Testis (tissue), 2 donors: ENCODE measurements at regions not wholly inside any gene's neighbourhood (a gene's known extent, or its start where the extent isn't known, plus 50 kb on each side); places are given as distances from the start of the nearest gene placed in this dataset.

Source experiments
- DNase-seq: peaks from one replicate; pipeline ENCODE4 v3.0.0-alpha.2; 2019
- H3K27ac ChIP-seq, 2 donors: fragments of 200-600 bp; sonication (generic); one replicate each; pipeline ENCODE4 v1.5.1; 2019
- H3K27me3 ChIP-seq: fragments of 200-600 bp; sonication (generic); one replicate; pipeline ENCODE4 v1.5.1; 2019
- H3K36me3 ChIP-seq: fragments of 200-600 bp; sonication (generic); one replicate; pipeline ENCODE4 v1.5.1; 2017; ENCODE audit warnings: low read depth; ENCODE audit errors: missing control alignments
- H3K4me1 ChIP-seq: fragments of 200-600 bp; sonication (generic); one replicate; pipeline ENCODE4 v1.5.1; 2019
- H3K4me3 ChIP-seq, 2 donors: fragments of 200-600 bp; sonication (generic); one replicate each; pipeline ENCODE4 v1.5.1; 2017 to 2019
- H3K9me3 ChIP-seq: fragments of 200-600 bp; sonication (generic); one replicate; pipeline ENCODE4 v1.5.1; 2017
- CTCF ChIP-seq, 3 experiments: fragments of 450-650 bp in 2 of 3; fragments of 200-600 bp in 1 of 3; sonication (generic) in 1 of 3; IDR thresholded peaks; one replicate each; pipeline ENCODE4 v1.5.1; 2016 to 2019; ENCODE audit warnings: antibody characterized with exemption in 3 of 3, mild to moderate bottlenecking in 2 of 3, moderate library complexity in 1 of 3
- POLR2A ChIP-seq: fragments of 450-650 bp; IDR thresholded peaks from one replicate; pipeline ENCODE4 v1.6.1; 2017; ENCODE audit warnings: antibody characterized with exemption, mild to moderate bottlenecking, moderate library complexity
- WGBS, 2 donors: methylation state at CpG; one replicate each; pipeline ENCODE4 v1.1.5; 2018; 5-methylcytosine and 5-hydroxymethylcytosine counted together
- intact Hi-C: fragments of 100-400 bp; cut with DNase I; formaldehyde crosslinking; loops from one replicate; pipeline ENCODE4 v1.15.1; 2023; ENCODE audit warnings: low total_unique reads

- Histone ChIP-seq H3K4me1 (no peaks in the 10 kb centered on the region), H3K9me3 (no peaks in the 10 kb centered on the region), H3K27ac (no peak overlapping the region), H3K4me3 (no peak overlapping the region), H3K27me3 (no peaks in the 10 kb centered on the region), H3K36me3 (no peaks in the 10 kb centered on the region)
- TF ChIP-seq CTCF (IDR thresholded peaks at IDR 0.05) (no peak), POLR2A (no peak)
- no peak for DNase-seq
- intact Hi-C loops: no loop called here
- WGBS, 2 donors: 77 to 83% methylated on average over 7 of the region's 7 CpGs
Observed at GRCh38 chr22:48350456-48350855, 1477.2 kb downstream of the BRD1 start.

GRCh38 chr22:48348855-48349254, 1478.8 kb downstream of the BRD1 start:
- intact Hi-C loops: no loop called here
- no peaks in the 10 kb centered on the region for H3K27me3 ChIP-seq
- no peak overlapping the region for H3K4me3 ChIP-seq
- no peaks in the 10 kb centered on the region for H3K9me3 ChIP-seq
- DNase-seq: no peak
- H3K36me3 ChIP-seq: no peaks in the 10 kb centered on the region
- no peak for TF ChIP-seq POLR2A
- no peak for TF ChIP-seq CTCF (IDR thresholded peaks at IDR 0.05)
- no peaks in the 10 kb centered on the region for H3K4me1 ChIP-seq
- WGBS, 2 donors: 73 to 79% methylated on average over 1 of the region's 1 CpG
- no peak overlapping the region for H3K27ac ChIP-seq

- H3K4me1 ChIP-seq: no peaks in the 10 kb centered on the region
- no peak overlapping the region for H3K27ac ChIP-seq
- DNase-seq: no peak
- H3K9me3 ChIP-seq: no peaks in the 10 kb centered on the region
- H3K27me3 ChIP-seq: no peaks in the 10 kb centered on the region
- TF ChIP-seq POLR2A (no peak), CTCF (IDR thresholded peaks at IDR 0.05) (no peak)
- no peak overlapping the region for H3K4me3 ChIP-seq
- WGBS, 2 donors: 38 to 68% methylated on average over 5 to 9 of the region's 9 CpGs
- intact Hi-C loops: no loop called here
- no peaks in the 10 kb centered on the region for H3K36me3 ChIP-seq
Observed at GRCh38 chr22:48347311-48347710, 1480.4 kb downstream of the BRD1 start.

- Histone ChIP-seq H3K27me3 (no peaks in the 10 kb centered on the region), H3K9me3 (no peaks in the 10 kb centered on the region), H3K27ac (no peak overlapping the region), H3K4me3 (no peak overlapping the region), H3K36me3 (no peaks in the 10 kb centered on the region), H3K4me1 (no peaks in the 10 kb centered on the region)
- intact Hi-C loops: no loop called here
- 58 to 72% methylated on average over 7 to 13 of the region's 13 CpGs for WGBS, 2 donors
- TF ChIP-seq CTCF (IDR thresholded peaks at IDR 0.05): no peak
- TF ChIP-seq POLR2A: no peak
- no peak for DNase-seq
Observed at GRCh38 chr22:48346911-48347310, 1480.8 kb downstream of the BRD1 start.

- H3K27me3 ChIP-seq: no peaks in the 10 kb centered on the region
- H3K27ac ChIP-seq: no peak overlapping the region
- 89 to 94% methylated on average over 12 of the region's 12 CpGs for WGBS, 2 donors
- no peak overlapping the region for H3K4me3 ChIP-seq
- DNase-seq: no peak
- intact Hi-C loops: no loop called here
- no peaks in the 10 kb centered on the region for H3K36me3 ChIP-seq
- H3K4me1 ChIP-seq: no peaks in the 10 kb centered on the region
- no peaks in the 10 kb centered on the region for H3K9me3 ChIP-seq
- TF ChIP-seq POLR2A (no peak), CTCF (IDR thresholded peaks at IDR 0.05) (no peak)
Observed at GRCh38 chr22:48346311-48346710, 1481.4 kb downstream of the BRD1 start.
